ENCODE measurements at regions not wholly inside any gene's neighbourhood (a gene's known extent, or its start where the extent isn't known, plus 50 kb on each side); places are given as distances from the start of the nearest gene placed in this dataset.

DNA sequence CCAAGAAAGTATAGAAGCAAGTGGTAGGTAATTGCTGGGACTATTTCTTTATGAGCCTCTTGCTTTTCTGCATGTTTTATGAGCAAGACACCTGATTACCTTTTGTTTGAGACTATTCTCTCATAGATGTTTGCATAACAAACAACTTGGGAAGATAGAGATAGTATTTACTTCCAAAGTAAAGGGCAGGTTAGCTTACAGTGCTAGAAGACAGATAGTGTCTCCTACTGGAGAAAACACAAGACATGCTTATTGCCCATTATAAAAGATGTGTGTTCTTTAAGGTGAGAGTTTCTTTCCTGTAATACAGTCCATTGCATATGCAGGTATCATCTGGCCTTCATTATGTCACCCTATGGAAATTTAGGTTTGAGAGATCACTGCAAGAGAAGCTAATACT is 174.2 kb upstream of the FUT9 start:
- TF ChIP-seq, protein P1, sequence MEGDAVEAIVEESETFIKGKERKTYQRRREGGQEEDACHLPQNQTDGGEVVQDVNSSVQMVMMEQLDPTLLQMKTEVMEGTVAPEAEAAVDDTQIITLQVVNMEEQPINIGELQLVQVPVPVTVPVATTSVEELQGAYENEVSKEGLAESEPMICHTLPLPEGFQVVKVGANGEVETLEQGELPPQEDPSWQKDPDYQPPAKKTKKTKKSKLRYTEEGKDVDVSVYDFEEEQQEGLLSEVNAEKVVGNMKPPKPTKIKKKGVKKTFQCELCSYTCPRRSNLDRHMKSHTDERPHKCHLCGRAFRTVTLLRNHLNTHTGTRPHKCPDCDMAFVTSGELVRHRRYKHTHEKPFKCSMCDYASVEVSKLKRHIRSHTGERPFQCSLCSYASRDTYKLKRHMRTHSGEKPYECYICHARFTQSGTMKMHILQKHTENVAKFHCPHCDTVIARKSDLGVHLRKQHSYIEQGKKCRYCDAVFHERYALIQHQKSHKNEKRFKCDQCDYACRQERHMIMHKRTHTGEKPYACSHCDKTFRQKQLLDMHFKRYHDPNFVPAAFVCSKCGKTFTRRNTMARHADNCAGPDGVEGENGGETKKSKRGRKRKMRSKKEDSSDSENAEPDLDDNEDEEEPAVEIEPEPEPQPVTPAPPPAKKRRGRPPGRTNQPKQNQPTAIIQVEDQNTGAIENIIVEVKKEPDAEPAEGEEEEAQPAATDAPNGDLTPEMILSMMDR (IDR thresholded peaks at IDR 0.05 in 8 of 11, conservative IDR thresholded peaks at IDR 0.05 in 3 of 11), result no peak
- TF ChIP-seq POLR2A (IDR thresholded peaks at IDR 0.05), result no peak

All from spleen (tissue), 7 donors.